HEK293 (cell line): ENCODE measurements at regions not wholly inside any gene's neighbourhood (a gene's known extent, or its start where the extent isn't known, plus 50 kb on each side); places are given as distances from the start of the nearest gene placed in this dataset.

Source experiments
- CTCF ChIP-seq: fragments of 450-650 bp; formaldehyde crosslinking; IDR thresholded peaks from 2 replicates; pipeline ENCODE4 v1.5.1; 2016; ENCODE audit warnings: missing biosample characterization, missing genetic modification characterization
- YY1 ChIP-seq: fragments of 450-650 bp; formaldehyde crosslinking; IDR thresholded peaks from 2 replicates; pipeline ENCODE4 v1.5.1; 2018; ENCODE audit warnings: missing biosample characterization, missing genetic modification characterization
- ZBTB8A ChIP-seq: fragments of 450-650 bp; formaldehyde crosslinking; IDR thresholded peaks from 2 replicates; pipeline ENCODE4 v1.5.1; 2016; ENCODE audit warnings: missing biosample characterization, missing genetic modification characterization
- ZNF148 ChIP-seq: fragments of 450-650 bp; formaldehyde crosslinking; IDR thresholded peaks from 2 replicates; pipeline ENCODE4 v1.5.0; 2017; ENCODE audit warnings: missing biosample characterization, missing genetic modification characterization, borderline replicate concordance
- ZNF324 ChIP-seq: fragments of 450-650 bp; formaldehyde crosslinking; IDR thresholded peaks from 2 replicates; pipeline ENCODE4 v1.5.1; 2016; ENCODE audit warnings: missing biosample characterization, missing genetic modification characterization
- ZNF350 ChIP-seq: fragments of 450-650 bp; formaldehyde crosslinking; IDR thresholded peaks from 2 replicates; pipeline ENCODE4 v1.5.0; 2017; ENCODE audit warnings: missing biosample characterization, mild to moderate bottlenecking, missing genetic modification characterization
- ZNF416 ChIP-seq: fragments of 450-650 bp; formaldehyde crosslinking; IDR thresholded peaks from 2 replicates; pipeline ENCODE4 v1.5.1; 2016; ENCODE audit warnings: missing biosample characterization, missing genetic modification characterization
- ZNF624 ChIP-seq: fragments of 450-650 bp; formaldehyde crosslinking; IDR thresholded peaks from 2 replicates; pipeline ENCODE4 v1.5.1; 2017; ENCODE audit warnings: missing biosample characterization, missing genetic modification characterization
- ZNF777 ChIP-seq: fragments of 450-650 bp; formaldehyde crosslinking; IDR thresholded peaks from 2 replicates; pipeline ENCODE4 v1.5.1; 2017; ENCODE audit warnings: missing biosample characterization, missing genetic modification characterization, borderline replicate concordance

DNA sequence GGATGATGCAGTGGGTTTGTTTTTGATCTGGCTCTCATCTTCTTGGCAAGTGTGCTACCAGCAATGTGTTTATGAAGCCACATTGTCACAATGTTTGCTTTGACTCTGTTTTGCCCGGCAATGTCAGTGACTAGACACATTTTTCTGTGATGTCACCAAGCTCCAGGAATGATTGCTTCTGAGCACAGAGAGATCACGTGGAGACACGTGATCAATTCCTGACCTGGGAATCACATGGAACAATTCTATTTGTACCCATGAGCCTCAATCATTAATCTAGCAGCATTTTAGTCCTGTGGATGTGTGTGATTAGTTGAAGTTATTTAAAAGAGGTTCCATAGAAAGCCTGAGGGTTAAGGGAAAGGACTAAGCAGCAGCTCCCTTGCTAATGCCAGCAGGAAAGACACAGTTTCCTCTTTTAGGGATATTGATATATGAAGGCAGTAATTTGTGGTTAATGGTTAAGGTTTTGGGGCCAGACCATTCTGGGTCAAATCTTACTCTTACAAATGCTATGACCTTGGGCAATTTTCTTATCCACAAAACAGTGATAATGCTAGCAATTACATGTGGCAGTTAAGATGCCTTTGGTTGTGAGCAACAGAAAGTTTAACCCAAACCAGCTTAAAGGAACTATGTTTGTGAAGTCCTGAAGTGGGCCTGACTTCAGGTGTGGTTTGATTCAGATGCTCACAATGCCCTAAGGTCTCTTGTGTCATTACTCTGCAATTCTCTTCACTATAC, 59.0 kb downstream of the FASLG start:
- TF ChIP-seq CTCF (tag by site-specific recombination), result no peak
- TF ChIP-seq ZBTB8A (tag by site-specific recombination), result no peak
- no peak for TF ChIP-seq ZNF324 (tag by site-specific recombination)
- TF ChIP-seq ZNF777 (tag by site-specific recombination), result no peak
- TF ChIP-seq YY1 (tag by site-specific recombination), result no peak
- TF ChIP-seq ZNF148 (tag by site-specific recombination), result no peak
- no peak for TF ChIP-seq ZNF624
- TF ChIP-seq ZNF416 (tag by site-specific recombination), result no peak
- TF ChIP-seq ZNF350 (tag by site-specific recombination), result no peak
